ENCODE measurements at regions not wholly inside any gene's neighbourhood (a gene's known extent, or its start where the extent isn't known, plus 50 kb on each side); places are given as distances from the start of the nearest gene placed in this dataset.

DNA sequence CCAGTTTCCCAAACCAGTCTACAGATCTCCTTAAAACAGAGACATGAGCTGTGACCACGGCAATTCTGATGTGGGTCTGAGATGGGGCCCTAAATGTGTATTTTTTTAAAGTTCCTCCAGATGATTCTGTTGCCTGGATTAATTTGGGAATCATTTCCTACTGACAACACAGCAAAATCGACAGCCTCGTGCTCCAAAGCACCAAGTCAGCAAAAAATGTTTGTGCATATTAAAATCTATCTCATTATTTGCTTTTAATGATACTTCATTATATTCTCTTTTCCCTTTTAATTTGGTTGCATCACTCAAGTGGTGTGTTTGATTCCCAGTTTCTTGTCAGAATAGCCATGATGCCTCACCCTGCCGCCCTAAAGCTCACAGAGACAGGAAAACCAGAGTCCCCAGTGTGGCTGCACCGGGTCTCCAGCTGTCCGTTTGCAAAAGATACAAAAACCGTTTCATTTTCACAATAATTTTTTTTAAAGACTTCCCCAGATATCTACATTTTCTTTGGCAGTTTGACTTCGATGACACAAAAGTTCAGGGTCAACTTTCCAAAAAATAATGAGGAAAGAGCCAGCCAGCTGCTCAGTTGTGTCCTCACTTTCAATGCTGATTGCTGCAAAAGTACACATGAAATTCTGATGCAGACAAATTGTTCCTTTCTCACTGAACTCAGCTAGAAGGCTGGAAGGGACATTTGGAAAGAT is 443.2 kb upstream of the ID2 start:
- TF ChIP-seq CTCF (IDR thresholded peaks at IDR 0.05; ENCODE audit: low read depth, low read length): no peak
- TF ChIP-seq POLR2A (IDR thresholded peaks at IDR 0.05; ENCODE audit: extremely low read depth, insufficient read length): no peak

Data from NB4 (cell line).